SHP77 treated with DMSO at 0.1 percent for 48 hours (cell line): ENCODE measurements at regions not wholly inside any gene's neighbourhood (a gene's known extent, or its start where the extent isn't known, plus 50 kb on each side); places are given as distances from the start of the nearest gene placed in this dataset.

ENCODE experiments used
- DNase-seq: peaks from one replicate; lab custom pipeline; 2025; lab: John Stamatoyannopoulos, UW

- no peak for DNase-seq
Measured at GRCh38 chr11:120032766-120033390, 105.0 kb downstream of the TRIM29 start.

- no peak for DNase-seq
Measured at GRCh38 chr11:120031612-120032600, 106.0 kb downstream of the TRIM29 start.

- DNase-seq, result no peak
Measured at GRCh38 chr11:120031156-120031555, 106.8 kb downstream of the TRIM29 start.

- DNase-seq, result no peak
Measured at GRCh38 chr11:120030411-120030810, 107.5 kb downstream of the TRIM29 start.

- DNase-seq, result no peak
Measured at GRCh38 chr11:120029321-120029720, 108.6 kb downstream of the TRIM29 start.

- no peak for DNase-seq
Measured at GRCh38 chr11:120028897-120029258, 109.0 kb downstream of the TRIM29 start.

- DNase-seq, result no peak
Measured at GRCh38 chr11:120028181-120028896, 109.6 kb downstream of the TRIM29 start.

GRCh38 chr11:120027546-120028180, 110.2 kb downstream of the TRIM29 start:
- no peak for DNase-seq

GRCh38 chr11:120025606-120026335, 112.1 kb downstream of the TRIM29 start:
- no peak for DNase-seq

- DNase-seq, result no peak
Measured at GRCh38 chr11:120024586-120024985, 113.3 kb downstream of the TRIM29 start.

- no peak for DNase-seq
Measured at GRCh38 chr11:120024046-120024445, 113.9 kb downstream of the TRIM29 start.

- DNase-seq, result no peak
Measured at GRCh38 chr11:120023551-120023950, 114.4 kb downstream of the TRIM29 start.

GRCh38 chr11:120023120-120023519, 114.8 kb downstream of the TRIM29 start:
- DNase-seq, result no peak

GRCh38 chr11:120022617-120023016, 115.3 kb downstream of the TRIM29 start:
- DNase-seq, result no peak

- DNase-seq, result no peak
Measured at GRCh38 chr11:120021978-120022377, 115.9 kb downstream of the TRIM29 start.

- no peak for DNase-seq
Measured at GRCh38 chr11:120021391-120021953, 116.4 kb downstream of the TRIM29 start.

GRCh38 chr11:120020981-120021380, 116.9 kb downstream of the TRIM29 start:
- DNase-seq, result no peak

- DNase-seq, result no peak
Measured at GRCh38 chr11:120020486-120020885, 117.4 kb downstream of the TRIM29 start.

GRCh38 chr11:120019191-120019590, 118.7 kb downstream of the TRIM29 start:
- no peak for DNase-seq

- no peak for DNase-seq
Measured at GRCh38 chr11:120017582-120018150, 120.2 kb downstream of the TRIM29 start.
